ENCODE measurements at regions not wholly inside any gene's neighbourhood (a gene's known extent, or its start where the extent isn't known, plus 50 kb on each side); places are given as distances from the start of the nearest gene placed in this dataset.

GRCh38 chr19:33916792-33917191 is 120.1 kb downstream of the KCTD15 start:
- H3K4me3 ChIP-seq, result no peak overlapping the region
- no peaks in the 10 kb centered on the region for H3K4me1 ChIP-seq
- in situ Hi-C loops (cut with MboI; ENCODE audit: low sequenced_read_pairs in 4 of 4), result no loop called here
- no peak for TF ChIP-seq POLR2A (IDR thresholded peaks at IDR 0.05)
- no peak for TF ChIP-seq CTCF (IDR thresholded peaks at IDR 0.05 in 4 of 5, conservative IDR thresholded peaks at IDR 0.05 in 1 of 5)
- ATAC-seq, result no peak
- DNase-seq, result no peak
- H3K9me3 ChIP-seq, result no peaks in the 10 kb centered on the region
- no peak overlapping the region for H3K27ac ChIP-seq
- no peaks in the 10 kb centered on the region for H3K36me3 ChIP-seq
- intact Hi-C loops (cut with DNase I; ENCODE audit: low total_unique reads), result no loop called here
- peaks cover 0 to 3% (median 0%) of the 10 kb centered on the region in 3 donors for H3K27me3 ChIP-seq

DNA sequence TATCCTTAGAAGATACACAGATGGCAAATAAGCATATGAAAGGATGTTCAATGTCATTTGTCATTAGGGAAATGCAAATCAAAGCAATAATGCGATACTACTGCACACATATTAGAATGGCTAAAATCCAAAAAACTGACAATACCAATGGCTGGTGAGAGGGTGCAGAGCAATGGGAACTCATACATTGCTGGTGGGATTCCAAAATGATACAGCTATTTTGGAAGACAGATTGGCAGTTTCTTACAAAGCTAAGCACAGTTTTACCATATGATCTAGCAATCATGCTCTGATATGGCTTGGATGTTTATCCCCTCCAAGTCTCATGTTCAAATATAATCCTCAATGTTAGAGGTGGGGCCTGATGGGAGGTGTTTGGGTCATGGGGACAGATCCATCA is 122.6 kb downstream of the KCTD15 start:
- H3K4me1 ChIP-seq, result no peaks in the 10 kb centered on the region
- H3K27me3 ChIP-seq, result peaks cover 0 to 3% (median 0%) of the 10 kb centered on the region in 3 donors
- no peaks in the 10 kb centered on the region for H3K9me3 ChIP-seq
- H3K4me3 ChIP-seq, result no peak overlapping the region
- ATAC-seq, result no peak
- no peak for DNase-seq
- no peak for TF ChIP-seq CTCF (IDR thresholded peaks at IDR 0.05 in 4 of 5, conservative IDR thresholded peaks at IDR 0.05 in 1 of 5)
- TF ChIP-seq POLR2A (IDR thresholded peaks at IDR 0.05), result no peak
- no peak overlapping the region for H3K27ac ChIP-seq
- intact Hi-C loops (cut with DNase I; ENCODE audit: low total_unique reads), result no loop called here
- in situ Hi-C loops (cut with MboI; ENCODE audit: low sequenced_read_pairs in 4 of 4), result no loop called here
- H3K36me3 ChIP-seq, result no peaks in the 10 kb centered on the region

GRCh38 chr19:33921165-33921564 is 124.5 kb downstream of the KCTD15 start:
- TF ChIP-seq CTCF (IDR thresholded peaks at IDR 0.05 in 4 of 5, conservative IDR thresholded peaks at IDR 0.05 in 1 of 5) (no peak), POLR2A (IDR thresholded peaks at IDR 0.05) (no peak)
- no peak overlapping the region for H3K27ac ChIP-seq
- peaks cover 0 to 3% (median 0%) of the 10 kb centered on the region in 3 donors for H3K27me3 ChIP-seq
- DNase-seq (no peak), ATAC-seq (no peak)
- no peaks in the 10 kb centered on the region for H3K4me1 ChIP-seq
- in situ Hi-C loops (cut with MboI; ENCODE audit: low sequenced_read_pairs in 4 of 4) (no loop called here), intact Hi-C loops (cut with DNase I; ENCODE audit: low total_unique reads) (no loop called here)
- no peaks in the 10 kb centered on the region for H3K36me3 ChIP-seq
- H3K9me3 ChIP-seq, result no peaks in the 10 kb centered on the region
- no peak overlapping the region for H3K4me3 ChIP-seq

DNA sequence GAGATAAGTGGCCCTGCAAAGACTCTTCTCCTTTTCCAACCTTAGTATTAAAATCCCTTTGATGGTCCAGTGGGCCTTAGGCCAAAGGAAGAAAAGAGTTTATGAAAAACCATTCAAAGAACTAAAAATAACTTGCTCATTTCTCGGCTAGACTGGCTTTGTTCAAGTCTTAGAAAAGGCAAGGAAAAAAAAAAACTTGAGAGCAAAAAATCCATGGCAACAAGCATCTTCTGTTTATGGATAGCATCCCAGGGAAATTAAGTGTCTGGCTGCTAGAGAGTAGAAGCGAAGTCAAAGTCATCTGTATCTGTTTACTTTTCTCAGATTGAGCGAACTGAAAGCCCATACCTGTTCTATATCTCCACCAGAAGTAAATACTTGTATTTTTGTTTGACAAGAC is 129.6 kb downstream of the KCTD15 start:
- in situ Hi-C loops (cut with MboI; ENCODE audit: low sequenced_read_pairs in 4 of 4), result no loop called here
- no peaks in the 10 kb centered on the region for H3K9me3 ChIP-seq
- no peak overlapping the region for H3K4me3 ChIP-seq
- H3K27me3 ChIP-seq, result no peaks in the 10 kb centered on the region
- no peaks in the 10 kb centered on the region for H3K36me3 ChIP-seq
- ATAC-seq (no peak), DNase-seq (no peak)
- H3K27ac ChIP-seq, result no peak overlapping the region
- no peaks in the 10 kb centered on the region for H3K4me1 ChIP-seq
- intact Hi-C loops (cut with DNase I; ENCODE audit: low total_unique reads), result no loop called here
- TF ChIP-seq CTCF (IDR thresholded peaks at IDR 0.05 in 4 of 5, conservative IDR thresholded peaks at IDR 0.05 in 1 of 5), result no peak
- no peak for TF ChIP-seq POLR2A (IDR thresholded peaks at IDR 0.05)

GRCh38 chr19:33927789-33928457 is 131.3 kb downstream of the KCTD15 start:
- no peaks in the 10 kb centered on the region for H3K4me1 ChIP-seq
- H3K27ac ChIP-seq, result no peak overlapping the region
- no peak overlapping the region for H3K4me3 ChIP-seq
- H3K27me3 ChIP-seq, result no peaks in the 10 kb centered on the region
- H3K9me3 ChIP-seq, result no peaks in the 10 kb centered on the region
- ATAC-seq (no peak), DNase-seq (no peak)
- in situ Hi-C loops (cut with MboI; ENCODE audit: low sequenced_read_pairs in 4 of 4), result no loop called here
- intact Hi-C loops (cut with DNase I; ENCODE audit: low total_unique reads), result no loop called here
- H3K36me3 ChIP-seq, result no peaks in the 10 kb centered on the region
- no peak for TF ChIP-seq CTCF (IDR thresholded peaks at IDR 0.05 in 4 of 5, conservative IDR thresholded peaks at IDR 0.05 in 1 of 5)
- TF ChIP-seq POLR2A (IDR thresholded peaks at IDR 0.05), result no peak
